Kidney epithelial cell (primary cell): ENCODE measurements at regions not wholly inside any gene's neighbourhood (a gene's known extent, or its start where the extent isn't known, plus 50 kb on each side); places are given as distances from the start of the nearest gene placed in this dataset.

Experiments used
- DNase-seq: peaks from one replicate; pipeline ENCODE4 v3.0.0-alpha.2; 2010; ENCODE audit warnings: low read depth
- H3K27me3 ChIP-seq: 2 replicates; pipeline ENCODE4 v1.6.0; 2011; ENCODE audit warnings: low read length; ENCODE audit not compliant: control insufficient read depth, insufficient read depth
- H3K36me3 ChIP-seq: 2 replicates; pipeline ENCODE4 v1.5.1; 2011; ENCODE audit warnings: low read length; ENCODE audit not compliant: control insufficient read depth, insufficient read depth
- H3K4me3 ChIP-seq: 2 replicates; pipeline ENCODE4 v1.5.1; 2011; ENCODE audit warnings: low read depth, mild to moderate bottlenecking, control low read depth, low read length
- CTCF ChIP-seq: IDR thresholded peaks from 2 replicates; pipeline ENCODE4 v1.5.1; 2011; ENCODE audit warnings: mild to moderate bottlenecking, moderate library complexity, low read length, control low read depth, inconsistent platforms; ENCODE audit not compliant: insufficient read depth, poor library complexity, severe bottlenecking

DNA sequence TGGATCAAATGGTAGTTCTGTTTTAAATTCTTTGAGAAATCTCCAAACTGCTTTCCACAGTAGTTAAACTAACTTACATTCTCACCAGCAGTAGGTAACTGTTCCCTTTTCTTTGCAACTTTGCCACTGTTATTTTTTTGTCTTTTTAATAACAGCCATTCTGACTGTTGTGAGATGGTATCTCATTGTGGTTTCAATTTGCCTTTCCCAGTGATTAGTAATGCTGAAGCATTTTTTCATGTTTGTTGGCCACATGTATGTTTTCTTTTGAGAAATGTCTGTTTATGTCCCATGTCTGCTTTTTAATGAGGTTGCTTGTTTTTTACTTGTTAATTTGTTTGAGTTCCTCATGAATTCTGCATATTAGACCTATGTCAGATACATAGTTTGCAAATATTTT is 198.8 kb downstream of the RAB28 start:
- TF ChIP-seq CTCF: no peak
- H3K4me3 ChIP-seq: no peak overlapping the region
- DNase-seq: no peak
- H3K27me3 ChIP-seq: no peaks in the 10 kb centered on the region
- no peaks in the 10 kb centered on the region for H3K36me3 ChIP-seq

DNA sequence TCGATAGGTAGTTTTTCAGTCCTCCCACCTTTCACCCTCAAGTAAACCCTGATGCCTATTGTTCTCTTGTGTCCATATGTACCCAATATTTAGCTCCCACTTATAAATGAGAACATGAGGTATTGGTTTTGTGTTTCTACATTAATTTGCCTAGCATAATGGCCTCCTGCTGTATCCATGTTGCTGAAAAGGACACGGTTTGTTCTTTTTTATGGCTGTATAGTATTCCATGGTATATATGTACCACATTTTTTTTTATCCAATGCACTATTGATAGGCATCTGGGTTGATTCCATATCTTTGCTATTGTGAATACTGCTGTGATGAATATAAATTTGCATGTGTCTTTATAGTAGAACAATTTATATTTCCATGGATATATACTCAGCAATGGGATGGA is 199.2 kb downstream of the RAB28 start:
- no peak overlapping the region for H3K4me3 ChIP-seq
- DNase-seq: no peak
- no peaks in the 10 kb centered on the region for H3K27me3 ChIP-seq
- TF ChIP-seq CTCF: no peak
- H3K36me3 ChIP-seq: no peaks in the 10 kb centered on the region

GRCh38 chr4:13276357-13276756 is 207.8 kb downstream of the RAB28 start:
- DNase-seq: no peak
- no peaks in the 10 kb centered on the region for H3K27me3 ChIP-seq
- H3K36me3 ChIP-seq: no peaks in the 10 kb centered on the region
- no peak for TF ChIP-seq CTCF
- H3K4me3 ChIP-seq: no peak overlapping the region

DNA sequence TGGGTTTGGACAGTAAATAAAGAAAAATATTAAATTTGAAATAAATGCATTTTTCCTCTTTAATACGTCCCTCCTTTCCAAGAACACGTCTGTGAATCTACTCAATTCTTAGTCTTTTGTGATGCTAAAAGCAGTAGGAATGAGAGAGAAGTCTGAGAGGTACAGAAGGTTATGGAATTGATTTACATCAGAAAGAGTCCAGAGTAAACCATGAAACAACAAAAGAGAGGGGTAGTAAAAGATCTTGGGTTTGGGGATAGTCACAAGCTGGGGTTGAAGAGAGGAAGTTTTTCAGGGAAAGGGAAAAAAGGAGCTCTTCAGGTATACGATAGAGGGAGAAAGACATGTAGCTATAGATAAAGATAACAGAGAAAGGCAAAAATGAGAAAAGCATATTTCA is 215.4 kb downstream of the RAB28 start:
- no peak for DNase-seq
- Histone ChIP-seq H3K36me3 (no peaks in the 10 kb centered on the region), H3K4me3 (no peak overlapping the region), H3K27me3 (no peaks in the 10 kb centered on the region)
- no peak for TF ChIP-seq CTCF

- no peaks in the 10 kb centered on the region for H3K27me3 ChIP-seq
- no peak for TF ChIP-seq CTCF
- H3K4me3 ChIP-seq: no peak overlapping the region
- no peaks in the 10 kb centered on the region for H3K36me3 ChIP-seq
- DNase-seq: no peak
Observed at GRCh38 chr4:13268165-13268564, 216.0 kb downstream of the RAB28 start.

GRCh38 chr4:13267091-13267490 is 217.0 kb downstream of the RAB28 start:
- H3K27me3 ChIP-seq: no peaks in the 10 kb centered on the region
- no peak for TF ChIP-seq CTCF
- H3K36me3 ChIP-seq: no peaks in the 10 kb centered on the region
- H3K4me3 ChIP-seq: no peak overlapping the region
- no peak for DNase-seq
